ENCODE measurements at regions not wholly inside any gene's neighbourhood (a gene's known extent, or its start where the extent isn't known, plus 50 kb on each side); places are given as distances from the start of the nearest gene placed in this dataset.

GRCh38 chr6:80642452-80642851 is 536.0 kb downstream of the BCKDHB start:
- TF ChIP-seq, protein P1, sequence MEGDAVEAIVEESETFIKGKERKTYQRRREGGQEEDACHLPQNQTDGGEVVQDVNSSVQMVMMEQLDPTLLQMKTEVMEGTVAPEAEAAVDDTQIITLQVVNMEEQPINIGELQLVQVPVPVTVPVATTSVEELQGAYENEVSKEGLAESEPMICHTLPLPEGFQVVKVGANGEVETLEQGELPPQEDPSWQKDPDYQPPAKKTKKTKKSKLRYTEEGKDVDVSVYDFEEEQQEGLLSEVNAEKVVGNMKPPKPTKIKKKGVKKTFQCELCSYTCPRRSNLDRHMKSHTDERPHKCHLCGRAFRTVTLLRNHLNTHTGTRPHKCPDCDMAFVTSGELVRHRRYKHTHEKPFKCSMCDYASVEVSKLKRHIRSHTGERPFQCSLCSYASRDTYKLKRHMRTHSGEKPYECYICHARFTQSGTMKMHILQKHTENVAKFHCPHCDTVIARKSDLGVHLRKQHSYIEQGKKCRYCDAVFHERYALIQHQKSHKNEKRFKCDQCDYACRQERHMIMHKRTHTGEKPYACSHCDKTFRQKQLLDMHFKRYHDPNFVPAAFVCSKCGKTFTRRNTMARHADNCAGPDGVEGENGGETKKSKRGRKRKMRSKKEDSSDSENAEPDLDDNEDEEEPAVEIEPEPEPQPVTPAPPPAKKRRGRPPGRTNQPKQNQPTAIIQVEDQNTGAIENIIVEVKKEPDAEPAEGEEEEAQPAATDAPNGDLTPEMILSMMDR (IDR thresholded peaks at IDR 0.05; ENCODE audit: low read depth, low read length, missing input control) = no peak
- TF ChIP-seq REST (IDR thresholded peaks at IDR 0.05) (no peak), GABPA (IDR thresholded peaks at IDR 0.05 in 1 of 2, conservative IDR thresholded peaks at IDR 0.05 in 1 of 2) (no peak), MAX (IDR thresholded peaks at IDR 0.05) (no peak)
